ENCODE measurements at regions not wholly inside any gene's neighbourhood (a gene's known extent, or its start where the extent isn't known, plus 50 kb on each side); places are given as distances from the start of the nearest gene placed in this dataset.

GRCh38 chr3:69435274-69436265 lies 49.7 kb upstream of the FRMD4B start:
- TF ChIP-seq CTCF (IDR thresholded peaks at IDR 0.05) (no peak), POLR2AphosphoS5 (IDR thresholded peaks at IDR 0.05) (no peak), POLR2A (IDR thresholded peaks at IDR 0.05) (no peak), EP300 (IDR thresholded peaks at IDR 0.05) (no peak)

Measured in stomach (tissue), 4 donors.